ENCODE measurements at regions not wholly inside any gene's neighbourhood (a gene's known extent, or its start where the extent isn't known, plus 50 kb on each side); places are given as distances from the start of the nearest gene placed in this dataset.

- peak in 1 of 2 donors; percentile 85 for DNase-seq
- H3K4me1 ChIP-seq: peaks cover 67 to 84% (median 73%) of the 10 kb centered on the region in 4 donors
Measured at GRCh38 chr17:77320485-77321256, 179.9 kb downstream of the SEC14L1 start.

GRCh38 chr17:77321649-77322513 lies 181.1 kb downstream of the SEC14L1 start:
- ATAC-seq (ENCODE audit: low FRiP score in 2 of 2): no peak
- H3K27me3 ChIP-seq: no peaks in the 10 kb centered on the region
- H3K27ac ChIP-seq: peak overlapping the region; percentile 81 to 90 (median 86)
- DNase-seq: peak in 1 of 2 donors; percentile 82
- peaks cover 70 to 81% (median 72%) of the 10 kb centered on the region in 4 donors for H3K4me1 ChIP-seq
- H3K4me3 ChIP-seq: peak overlapping the region in 3 of 4 donors; percentile 11 to 59 (median 23)
- TF ChIP-seq CTCF (IDR thresholded peaks at IDR 0.05) (no peak), POLR2AphosphoS5 (IDR thresholded peaks at IDR 0.05) (no peak), EP300 (IDR thresholded peaks at IDR 0.05) (no peak), POLR2A (IDR thresholded peaks at IDR 0.05) (no peak)
- no peaks in the 10 kb centered on the region for H3K9me3 ChIP-seq
- WGBS, 2 donors: 80 to 82% methylated on average over 17 to 35 of the region's 35 CpGs
- no peaks in the 10 kb centered on the region for H3K36me3 ChIP-seq

More at GRCh38 chr17:77320485-77321256, 179.9 kb downstream of the SEC14L1 start:
- Histone ChIP-seq H3K27me3 (no peaks in the 10 kb centered on the region), H3K9me3 (no peaks in the 10 kb centered on the region), H3K4me3 (peak overlapping the region; percentile 17 to 59 (median 50)), H3K27ac (peak overlapping the region; percentile 88 to 90 (median 90)), H3K36me3 (no peaks in the 10 kb centered on the region)
- TF ChIP-seq EP300 (IDR thresholded peaks at IDR 0.05) (no peak), POLR2A (IDR thresholded peaks at IDR 0.05) (no peak), CTCF (IDR thresholded peaks at IDR 0.05) (no peak)
- 68 to 72% methylated on average over 22 to 30 of the region's 30 CpGs for WGBS, 2 donors
- no peak for ATAC-seq (ENCODE audit: low FRiP score in 2 of 2)

- peak overlapping the region in 2 of 4 donors; percentile 23 to 59 for H3K4me3 ChIP-seq
- 41 to 50% methylated on average over 14 to 31 of the region's 32 CpGs for WGBS, 2 donors
Measured at GRCh38 chr17:77322514-77323412, 182.0 kb downstream of the SEC14L1 start.

More at GRCh38 chr17:77322514-77323412, 182.0 kb downstream of the SEC14L1 start:
- Histone ChIP-seq H3K36me3 (no peaks in the 10 kb centered on the region), H3K27ac (peak overlapping the region; percentile 81 to 90 (median 86)), H3K9me3 (no peaks in the 10 kb centered on the region), H3K4me1 (peaks cover 70 to 81% (median 72%) of the 10 kb centered on the region in 4 donors), H3K27me3 (no peaks in the 10 kb centered on the region)
- TF ChIP-seq POLR2AphosphoS5 (IDR thresholded peaks at IDR 0.05) (peak; percentile 75 to 79), EP300 (IDR thresholded peaks at IDR 0.05) (peak in 1 of 4 donors; percentile 77), POLR2A (IDR thresholded peaks at IDR 0.05) (peak in 1 of 4 donors; percentile 74), CTCF (IDR thresholded peaks at IDR 0.05) (no peak)
- ATAC-seq (ENCODE audit: low FRiP score in 2 of 2): peak; percentile 58 to 74
- DNase-seq: peak; percentile 83 to 85

All from upper lobe of left lung (tissue), 6 donors.